ENCODE measurements at regions not wholly inside any gene's neighbourhood (a gene's known extent, or its start where the extent isn't known, plus 50 kb on each side); places are given as distances from the start of the nearest gene placed in this dataset.

DNA sequence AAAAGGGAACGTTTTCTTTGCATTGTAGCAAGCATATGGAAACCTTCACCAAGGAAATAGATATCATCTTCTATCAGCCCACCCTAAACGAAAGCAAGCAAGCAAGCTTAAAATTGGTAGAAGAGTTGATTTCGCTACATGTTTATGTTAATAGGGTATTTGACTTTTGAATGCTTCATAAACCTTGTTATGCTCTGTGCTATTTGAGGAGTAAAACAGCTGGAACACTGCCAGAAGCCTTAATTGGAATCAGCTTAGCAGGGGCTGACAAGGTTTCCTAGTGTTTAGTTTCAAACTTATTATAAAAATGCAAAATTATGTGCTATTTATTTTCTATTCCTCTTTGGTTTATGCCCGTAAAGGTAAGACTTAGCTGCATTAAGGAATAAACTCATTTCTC lies 70.6 kb upstream of the LINC00305 start:
- no peak for TF ChIP-seq POLR2A (IDR thresholded peaks at IDR 0.05)
- TF ChIP-seq CTCF (IDR thresholded peaks at IDR 0.05) = no peak

Measured in Peyer's patch (tissue), 4 donors.